Hepatocyte (in vitro differentiated cells): ENCODE measurements at regions not wholly inside any gene's neighbourhood (a gene's known extent, or its start where the extent isn't known, plus 50 kb on each side); places are given as distances from the start of the nearest gene placed in this dataset.

ENCODE experiments used
- EZH2 ChIP-seq: fragments of 200-600 bp; sonication (generic); IDR thresholded peaks from 2 replicates; pipeline ENCODE4 v1.6.1; 2016; ENCODE audit warnings: antibody characterized with exemption, mild to moderate bottlenecking, borderline replicate concordance
- TF ChIP-seq, protein P1 (sequence below): fragments of 200-600 bp; sonication (generic); IDR thresholded peaks from 2 replicates; pipeline ENCODE4 v1.5.1; 2016; ENCODE audit warnings: antibody characterized with exemption, mild to moderate bottlenecking; ENCODE audit not compliant: poor library complexity

DNA sequence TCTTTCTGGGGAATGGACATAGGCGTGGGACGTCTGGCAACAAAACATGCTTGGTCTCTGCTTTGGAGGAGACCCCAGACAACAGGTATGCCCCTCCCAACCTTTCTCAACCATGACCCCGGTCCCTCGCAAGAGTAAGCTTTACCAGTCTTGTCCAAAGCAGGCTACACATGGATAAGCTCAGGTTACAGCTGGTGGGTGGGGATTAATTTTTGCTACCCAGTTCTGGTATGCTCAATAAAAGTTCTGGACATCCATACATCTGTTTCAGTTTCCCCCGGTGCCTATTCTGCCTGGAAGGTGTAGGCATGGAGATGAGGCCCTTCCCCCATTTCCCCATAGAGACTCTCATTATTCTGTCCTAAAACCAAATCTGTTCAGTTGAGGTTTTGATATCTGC, 54.5 kb upstream of the NOCT start:
- TF ChIP-seq, protein P1, sequence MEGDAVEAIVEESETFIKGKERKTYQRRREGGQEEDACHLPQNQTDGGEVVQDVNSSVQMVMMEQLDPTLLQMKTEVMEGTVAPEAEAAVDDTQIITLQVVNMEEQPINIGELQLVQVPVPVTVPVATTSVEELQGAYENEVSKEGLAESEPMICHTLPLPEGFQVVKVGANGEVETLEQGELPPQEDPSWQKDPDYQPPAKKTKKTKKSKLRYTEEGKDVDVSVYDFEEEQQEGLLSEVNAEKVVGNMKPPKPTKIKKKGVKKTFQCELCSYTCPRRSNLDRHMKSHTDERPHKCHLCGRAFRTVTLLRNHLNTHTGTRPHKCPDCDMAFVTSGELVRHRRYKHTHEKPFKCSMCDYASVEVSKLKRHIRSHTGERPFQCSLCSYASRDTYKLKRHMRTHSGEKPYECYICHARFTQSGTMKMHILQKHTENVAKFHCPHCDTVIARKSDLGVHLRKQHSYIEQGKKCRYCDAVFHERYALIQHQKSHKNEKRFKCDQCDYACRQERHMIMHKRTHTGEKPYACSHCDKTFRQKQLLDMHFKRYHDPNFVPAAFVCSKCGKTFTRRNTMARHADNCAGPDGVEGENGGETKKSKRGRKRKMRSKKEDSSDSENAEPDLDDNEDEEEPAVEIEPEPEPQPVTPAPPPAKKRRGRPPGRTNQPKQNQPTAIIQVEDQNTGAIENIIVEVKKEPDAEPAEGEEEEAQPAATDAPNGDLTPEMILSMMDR = no peak
- TF ChIP-seq EZH2 = no peak
